ENCODE measurements at regions not wholly inside any gene's neighbourhood (a gene's known extent, or its start where the extent isn't known, plus 50 kb on each side); places are given as distances from the start of the nearest gene placed in this dataset.

DNA sequence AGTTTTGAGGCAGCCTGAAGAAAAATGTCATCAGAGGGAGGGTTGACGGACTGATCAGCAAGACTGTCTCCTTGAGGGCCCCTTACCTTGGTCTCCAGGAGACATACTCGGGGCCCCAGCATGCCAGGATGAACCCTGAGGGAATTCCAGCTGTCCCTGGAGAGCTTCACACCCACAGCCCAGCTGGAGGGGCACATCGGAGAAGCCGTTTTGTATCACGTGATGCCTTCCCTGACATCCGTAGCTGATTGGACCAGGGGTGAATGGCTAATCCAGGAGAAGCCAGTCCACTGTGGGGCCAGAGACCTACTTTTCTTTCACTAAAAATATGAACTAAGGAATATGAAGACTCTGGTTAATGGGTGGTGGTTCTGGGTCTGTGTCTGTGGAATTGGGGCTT, 86.0 kb upstream of the TP53I11 start:
- TF ChIP-seq, protein P1, sequence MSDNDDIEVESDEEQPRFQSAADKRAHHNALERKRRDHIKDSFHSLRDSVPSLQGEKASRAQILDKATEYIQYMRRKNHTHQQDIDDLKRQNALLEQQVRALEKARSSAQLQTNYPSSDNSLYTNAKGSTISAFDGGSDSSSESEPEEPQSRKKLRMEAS (IDR thresholded peaks at IDR 0.05): no peak
- TF ChIP-seq CREB1 (IDR thresholded peaks at IDR 0.05; ENCODE audit: low read depth): no peak
- no peak for TF ChIP-seq ZBTB7A (IDR thresholded peaks at IDR 0.05; ENCODE audit: low read depth)
- TF ChIP-seq EP300 (IDR thresholded peaks at IDR 0.05; ENCODE audit: borderline replicate concordance): no peak
- no peak for TF ChIP-seq CEBPB (IDR thresholded peaks at IDR 0.05)
- no peak for TF ChIP-seq TAF1 (IDR thresholded peaks at IDR 0.05; ENCODE audit: low read depth)
- no peak for TF ChIP-seq RAD21 (IDR thresholded peaks at IDR 0.05; ENCODE audit: low read depth)
- TF ChIP-seq, protein P2, sequence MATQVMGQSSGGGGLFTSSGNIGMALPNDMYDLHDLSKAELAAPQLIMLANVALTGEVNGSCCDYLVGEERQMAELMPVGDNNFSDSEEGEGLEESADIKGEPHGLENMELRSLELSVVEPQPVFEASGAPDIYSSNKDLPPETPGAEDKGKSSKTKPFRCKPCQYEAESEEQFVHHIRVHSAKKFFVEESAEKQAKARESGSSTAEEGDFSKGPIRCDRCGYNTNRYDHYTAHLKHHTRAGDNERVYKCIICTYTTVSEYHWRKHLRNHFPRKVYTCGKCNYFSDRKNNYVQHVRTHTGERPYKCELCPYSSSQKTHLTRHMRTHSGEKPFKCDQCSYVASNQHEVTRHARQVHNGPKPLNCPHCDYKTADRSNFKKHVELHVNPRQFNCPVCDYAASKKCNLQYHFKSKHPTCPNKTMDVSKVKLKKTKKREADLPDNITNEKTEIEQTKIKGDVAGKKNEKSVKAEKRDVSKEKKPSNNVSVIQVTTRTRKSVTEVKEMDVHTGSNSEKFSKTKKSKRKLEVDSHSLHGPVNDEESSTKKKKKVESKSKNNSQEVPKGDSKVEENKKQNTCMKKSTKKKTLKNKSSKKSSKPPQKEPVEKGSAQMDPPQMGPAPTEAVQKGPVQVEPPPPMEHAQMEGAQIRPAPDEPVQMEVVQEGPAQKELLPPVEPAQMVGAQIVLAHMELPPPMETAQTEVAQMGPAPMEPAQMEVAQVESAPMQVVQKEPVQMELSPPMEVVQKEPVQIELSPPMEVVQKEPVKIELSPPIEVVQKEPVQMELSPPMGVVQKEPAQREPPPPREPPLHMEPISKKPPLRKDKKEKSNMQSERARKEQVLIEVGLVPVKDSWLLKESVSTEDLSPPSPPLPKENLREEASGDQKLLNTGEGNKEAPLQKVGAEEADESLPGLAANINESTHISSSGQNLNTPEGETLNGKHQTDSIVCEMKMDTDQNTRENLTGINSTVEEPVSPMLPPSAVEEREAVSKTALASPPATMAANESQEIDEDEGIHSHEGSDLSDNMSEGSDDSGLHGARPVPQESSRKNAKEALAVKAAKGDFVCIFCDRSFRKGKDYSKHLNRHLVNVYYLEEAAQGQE (IDR thresholded peaks at IDR 0.05; ENCODE audit: low read depth): no peak

All from Ishikawa (cell line).